C4-2B (cell line): ENCODE measurements at regions not wholly inside any gene's neighbourhood (a gene's known extent, or its start where the extent isn't known, plus 50 kb on each side); places are given as distances from the start of the nearest gene placed in this dataset.

Source experiments
- H3K27ac ChIP-seq: fragments of 450-650 bp; 2 replicates; pipeline ENCODE4 v1.5.1; 2017
- CTCF ChIP-seq: fragments of 450-650 bp; conservative IDR thresholded peaks from 2 replicates; pipeline ENCODE4 v1.5.1; 2017; ENCODE audit warnings: mild to moderate bottlenecking
- ZFX ChIP-seq: fragments of 450-650 bp; IDR thresholded peaks from 2 replicates; pipeline ENCODE4 v1.6.1; 2017

- TF ChIP-seq ZFX (no peak), CTCF (peak; percentile 89)
- no peak overlapping the region for H3K27ac ChIP-seq
Observed at GRCh38 chr7:41045556-41046123, 657.2 kb downstream of the INHBA start.

GRCh38 chr7:41039981-41040380 lies 662.9 kb downstream of the INHBA start:
- TF ChIP-seq ZFX (no peak), CTCF (no peak)
- H3K27ac ChIP-seq, result no peak overlapping the region; the same call in 1 of the 2 replicates

GRCh38 chr7:41039386-41039953 lies 663.4 kb downstream of the INHBA start:
- H3K27ac ChIP-seq, result no peak overlapping the region; the same call in 1 of the 2 replicates
- TF ChIP-seq CTCF, result no peak
- no peak for TF ChIP-seq ZFX

- H3K27ac ChIP-seq, result no peak overlapping the region
- TF ChIP-seq ZFX (no peak), CTCF (no peak)
Observed at GRCh38 chr7:41038211-41038610, 664.7 kb downstream of the INHBA start.

GRCh38 chr7:41037691-41038090 lies 665.2 kb downstream of the INHBA start:
- TF ChIP-seq CTCF, result no peak
- no peak for TF ChIP-seq ZFX
- H3K27ac ChIP-seq, result no peak overlapping the region

- no peak for TF ChIP-seq ZFX
- no peak overlapping the region for H3K27ac ChIP-seq
Observed at GRCh38 chr7:41035794-41036193, 667.1 kb downstream of the INHBA start.

- H3K27ac ChIP-seq, result no peak overlapping the region
- no peak for TF ChIP-seq ZFX
- TF ChIP-seq CTCF, result no peak
Observed at GRCh38 chr7:41033500-41033899, 669.4 kb downstream of the INHBA start.

GRCh38 chr7:41030673-41031072 lies 672.2 kb downstream of the INHBA start:
- no peak overlapping the region for H3K27ac ChIP-seq
- TF ChIP-seq ZFX, result no peak
- TF ChIP-seq CTCF, result no peak
